CD4-positive, CD25-positive, alpha-beta regulatory T cell (primary cell): ENCODE measurements at regions not wholly inside any gene's neighbourhood (a gene's known extent, or its start where the extent isn't known, plus 50 kb on each side); places are given as distances from the start of the nearest gene placed in this dataset.

Experiments used
- ATAC-seq, 2 donors: fragments of 150-1000 bp; cut with Tn5 transposase; one replicate each; pipeline ENCODE4 v1.10.0; 2021; ENCODE audit warnings: low read depth in 2 of 2, moderate number of reproducible peaks in 2 of 2, moderate library complexity in 1 of 2
- DNase-seq, 3 donors: peaks; one replicate each; pipeline versions ENCODE4 v3.0.0 to v3.0.0-alpha.2; 2012 to 2022; ENCODE audit warnings: mixed read lengths in 1 of 3
- H3K27ac ChIP-seq: one replicate; pipeline ENCODE4 v1.7.0; 2013; ENCODE audit warnings: mild to moderate bottlenecking, low read length; ENCODE audit not compliant: insufficient read depth, poor library complexity, severe bottlenecking
- H3K27me3 ChIP-seq: one replicate; pipeline ENCODE4 v1.7.0; 2013; ENCODE audit warnings: low read length; ENCODE audit not compliant: control insufficient read depth, insufficient read depth
- H3K36me3 ChIP-seq: one replicate; pipeline ENCODE4 v1.7.0; 2013; ENCODE audit warnings: mild to moderate bottlenecking, low read length, moderate library complexity; ENCODE audit not compliant: control insufficient read depth, insufficient read depth
- H3K4me1 ChIP-seq: 2 replicates; pipeline ENCODE4 v1.7.0; 2013; ENCODE audit warnings: mild to moderate bottlenecking, low read length; ENCODE audit not compliant: insufficient read depth, control insufficient read depth, poor library complexity, severe bottlenecking
- H3K4me3 ChIP-seq: one replicate; pipeline ENCODE4 v1.7.0; 2013; ENCODE audit warnings: low read depth, mild to moderate bottlenecking, low read length, moderate library complexity
- H3K9me3 ChIP-seq, 2 experiments: 1 replicate in 1 of 2; 2 replicates in 1 of 2; pipeline ENCODE4 v1.7.0; 2013; ENCODE audit warnings: low read length in 2 of 2, mild to moderate bottlenecking in 1 of 2, moderate library complexity in 1 of 2; ENCODE audit not compliant: control insufficient read depth in 2 of 2
- H3K27ac Mint-ChIP-seq, 3 donors: one replicate each; pipeline ENCODE4 v1.8.0; 2020 to 2022; ENCODE audit warnings: mild to moderate bottlenecking in 3 of 3, mixed read lengths in 3 of 3, moderate library complexity in 2 of 3
- H3K27me3 Mint-ChIP-seq: one replicate; pipeline ENCODE4 v1.8.0; 2022; ENCODE audit warnings: mild to moderate bottlenecking, mixed read lengths
- H3K36me3 Mint-ChIP-seq: one replicate; pipeline ENCODE4 v1.8.0; 2020; ENCODE audit warnings: mixed read lengths
- H3K4me1 Mint-ChIP-seq, 4 donors: one replicate each; pipeline ENCODE4 v1.8.0; 2020 to 2022; ENCODE audit warnings: mixed read lengths in 4 of 4, mild to moderate bottlenecking in 1 of 4
- H3K4me3 Mint-ChIP-seq, 4 donors: one replicate each; pipeline ENCODE4 v1.8.0; 2020 to 2022; ENCODE audit warnings: mild to moderate bottlenecking in 4 of 4, mixed read lengths in 4 of 4, moderate library complexity in 3 of 4
- H3K9me3 Mint-ChIP-seq, 7 donors: one replicate each; pipeline ENCODE4 v1.8.0; 2020 to 2022; ENCODE audit warnings: mixed read lengths in 7 of 7, mild to moderate bottlenecking in 3 of 7, moderate library complexity in 2 of 7

GRCh38 chr4:100306018-100306417 lies 115.8 kb upstream of the DDIT4L start:
- Mint-ChIP-seq H3K36me3 (no peaks in the 10 kb centered on the region), H3K27me3 (peaks cover 2% of the 10 kb centered on the region), H3K9me3 (peaks cover 0 to 2% (median 0%) of the 10 kb centered on the region in 7 donors), H3K27ac (no peak overlapping the region), H3K4me3 (no peak overlapping the region), H3K4me1 (no peaks in the 10 kb centered on the region)
- H3K27me3 ChIP-seq = peaks cover 2% of the 10 kb centered on the region
- H3K4me1 ChIP-seq = no peaks in the 10 kb centered on the region
- DNase-seq (no peak), ATAC-seq (no peak)
- H3K9me3 ChIP-seq = no peaks in the 10 kb centered on the region
- H3K4me3 ChIP-seq = no peak overlapping the region
- no peaks in the 10 kb centered on the region for H3K36me3 ChIP-seq
- H3K27ac ChIP-seq = no peak overlapping the region

GRCh38 chr4:100302061-100303026 lies 112.1 kb upstream of the DDIT4L start:
- no peak overlapping the region for H3K27ac Mint-ChIP-seq
- no peaks in the 10 kb centered on the region for H3K4me1 Mint-ChIP-seq
- no peaks in the 10 kb centered on the region for H3K27me3 Mint-ChIP-seq
- no peaks in the 10 kb centered on the region for H3K36me3 Mint-ChIP-seq
- H3K9me3 ChIP-seq = no peaks in the 10 kb centered on the region
- H3K4me3 Mint-ChIP-seq = no peak overlapping the region
- no peaks in the 10 kb centered on the region for H3K36me3 ChIP-seq
- no peak overlapping the region for H3K4me3 ChIP-seq
- no peak for DNase-seq
- H3K27me3 ChIP-seq = no peaks in the 10 kb centered on the region
- peaks cover 0 to 3% (median 0%) of the 10 kb centered on the region in 7 donors for H3K9me3 Mint-ChIP-seq
- ATAC-seq = no peak
- H3K27ac ChIP-seq = no peak overlapping the region
- H3K4me1 ChIP-seq = no peaks in the 10 kb centered on the region

- peaks cover 0 to 4% (median 0%) of the 10 kb centered on the region in 7 donors for H3K9me3 Mint-ChIP-seq
- H3K27ac ChIP-seq = no peak overlapping the region
- H3K27ac Mint-ChIP-seq = no peak overlapping the region
- H3K4me3 Mint-ChIP-seq = no peak overlapping the region
- DNase-seq (no peak), ATAC-seq (no peak)
- no peaks in the 10 kb centered on the region for H3K4me1 Mint-ChIP-seq
- no peaks in the 10 kb centered on the region for H3K36me3 ChIP-seq
- no peaks in the 10 kb centered on the region for H3K36me3 Mint-ChIP-seq
- no peaks in the 10 kb centered on the region for H3K27me3 Mint-ChIP-seq
- no peak overlapping the region for H3K4me3 ChIP-seq
- H3K27me3 ChIP-seq = no peaks in the 10 kb centered on the region
- no peaks in the 10 kb centered on the region for H3K4me1 ChIP-seq
- no peaks in the 10 kb centered on the region for H3K9me3 ChIP-seq
Measured at GRCh38 chr4:100299046-100299840, 109.0 kb upstream of the DDIT4L start.

- H3K4me3 ChIP-seq = no peak overlapping the region
- H3K9me3 Mint-ChIP-seq = peaks cover 0 to 3% (median 0%) of the 10 kb centered on the region in 7 donors
- DNase-seq = no peak
- H3K36me3 ChIP-seq = no peaks in the 10 kb centered on the region
- H3K36me3 Mint-ChIP-seq = no peaks in the 10 kb centered on the region
- H3K27me3 ChIP-seq = no peaks in the 10 kb centered on the region
- no peak overlapping the region for H3K27ac ChIP-seq
- ATAC-seq = no peak
- no peak overlapping the region for H3K4me3 Mint-ChIP-seq
- no peak overlapping the region for H3K27ac Mint-ChIP-seq
- H3K4me1 ChIP-seq = no peaks in the 10 kb centered on the region
- no peaks in the 10 kb centered on the region for H3K27me3 Mint-ChIP-seq
- H3K9me3 ChIP-seq = no peaks in the 10 kb centered on the region
- H3K4me1 Mint-ChIP-seq = no peaks in the 10 kb centered on the region
Measured at GRCh38 chr4:100295792-100296191, 105.5 kb upstream of the DDIT4L start.

- no peak overlapping the region for H3K4me3 Mint-ChIP-seq
- no peaks in the 10 kb centered on the region for H3K4me1 Mint-ChIP-seq
- no peak overlapping the region for H3K27ac Mint-ChIP-seq
- DNase-seq (no peak), ATAC-seq (no peak)
- Histone ChIP-seq H3K4me3 (no peak overlapping the region), H3K9me3 (no peaks in the 10 kb centered on the region), H3K27me3 (no peaks in the 10 kb centered on the region), H3K4me1 (no peaks in the 10 kb centered on the region), H3K27ac (no peak overlapping the region), H3K36me3 (no peaks in the 10 kb centered on the region)
- peaks cover 0 to 3% (median 0%) of the 10 kb centered on the region in 7 donors for H3K9me3 Mint-ChIP-seq
- H3K36me3 Mint-ChIP-seq = no peaks in the 10 kb centered on the region
- no peaks in the 10 kb centered on the region for H3K27me3 Mint-ChIP-seq
Measured at GRCh38 chr4:100294356-100294755, 104.1 kb upstream of the DDIT4L start.

GRCh38 chr4:100290585-100290984 lies 100.3 kb upstream of the DDIT4L start:
- ATAC-seq (no peak), DNase-seq (no peak)
- H3K27me3 ChIP-seq = no peaks in the 10 kb centered on the region
- Mint-ChIP-seq H3K27me3 (no peaks in the 10 kb centered on the region), H3K4me1 (no peaks in the 10 kb centered on the region), H3K36me3 (no peaks in the 10 kb centered on the region), H3K4me3 (no peak overlapping the region), H3K9me3 (peaks cover 0 to 3% (median 0%) of the 10 kb centered on the region in 7 donors), H3K27ac (no peak overlapping the region)
- H3K4me3 ChIP-seq = no peak overlapping the region
- no peaks in the 10 kb centered on the region for H3K9me3 ChIP-seq
- no peaks in the 10 kb centered on the region for H3K4me1 ChIP-seq
- H3K27ac ChIP-seq = no peak overlapping the region
- no peaks in the 10 kb centered on the region for H3K36me3 ChIP-seq

GRCh38 chr4:100289946-100290345 lies 99.7 kb upstream of the DDIT4L start:
- Mint-ChIP-seq H3K27ac (no peak overlapping the region), H3K4me1 (no peaks in the 10 kb centered on the region), H3K4me3 (no peak overlapping the region), H3K9me3 (peaks cover 0 to 3% (median 0%) of the 10 kb centered on the region in 7 donors), H3K36me3 (no peaks in the 10 kb centered on the region), H3K27me3 (no peaks in the 10 kb centered on the region)
- ATAC-seq (no peak), DNase-seq (no peak)
- no peak overlapping the region for H3K27ac ChIP-seq
- H3K27me3 ChIP-seq = no peaks in the 10 kb centered on the region
- no peaks in the 10 kb centered on the region for H3K36me3 ChIP-seq
- H3K4me1 ChIP-seq = no peaks in the 10 kb centered on the region
- no peaks in the 10 kb centered on the region for H3K9me3 ChIP-seq
- no peak overlapping the region for H3K4me3 ChIP-seq
